NCI-H2107 (cell line): ENCODE measurements at regions not wholly inside any gene's neighbourhood (a gene's known extent, or its start where the extent isn't known, plus 50 kb on each side); places are given as distances from the start of the nearest gene placed in this dataset.
"Not testable (repeated sequence)": the region's sequence is repeated elsewhere in the genome, so short reads cannot be mapped to it uniquely, and the experiment has no call there.

Experiments
- DNase-seq: peaks from one replicate; lab custom pipeline; 2025; lab: John Stamatoyannopoulos, UW

GRCh38 chr5:157972579-157972978, 113.6 kb upstream of the CLINT1 start:
- no peak for DNase-seq

DNA sequence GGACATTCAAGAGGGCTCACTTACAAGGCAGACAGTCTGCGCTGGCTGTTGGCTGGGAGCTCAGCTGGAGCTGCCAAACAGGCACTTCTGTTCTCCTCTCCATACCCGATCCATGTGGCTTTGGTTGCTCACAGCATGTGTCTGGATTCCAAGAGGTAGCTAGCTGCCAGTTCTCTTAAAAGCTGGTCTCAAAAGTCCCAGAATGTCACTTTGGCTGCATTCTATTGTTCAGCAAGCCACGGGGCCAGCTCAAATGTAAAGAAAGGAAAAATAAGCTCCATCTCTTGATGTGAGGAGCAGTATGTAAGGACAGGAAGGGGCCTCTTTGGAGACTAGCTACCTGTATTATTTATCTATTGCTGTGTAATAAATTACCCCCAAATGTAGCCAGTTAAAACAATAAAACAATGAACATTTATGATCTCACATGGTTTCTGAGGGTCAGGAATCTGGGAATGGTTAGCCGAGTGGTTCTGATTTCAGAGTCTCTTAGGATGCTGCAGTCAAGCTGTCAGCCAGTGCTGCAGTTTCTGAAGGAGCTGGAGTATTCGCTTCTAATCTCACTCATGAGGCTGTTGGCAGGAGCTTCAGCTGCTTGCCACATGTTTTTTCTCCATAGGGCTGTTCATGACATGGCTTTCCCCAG, 112.7 kb upstream of the CLINT1 start:
- no peak for DNase-seq

GRCh38 chr5:157968570-157968969, 109.6 kb upstream of the CLINT1 start:
- DNase-seq, result not testable (repeated sequence)

DNA sequence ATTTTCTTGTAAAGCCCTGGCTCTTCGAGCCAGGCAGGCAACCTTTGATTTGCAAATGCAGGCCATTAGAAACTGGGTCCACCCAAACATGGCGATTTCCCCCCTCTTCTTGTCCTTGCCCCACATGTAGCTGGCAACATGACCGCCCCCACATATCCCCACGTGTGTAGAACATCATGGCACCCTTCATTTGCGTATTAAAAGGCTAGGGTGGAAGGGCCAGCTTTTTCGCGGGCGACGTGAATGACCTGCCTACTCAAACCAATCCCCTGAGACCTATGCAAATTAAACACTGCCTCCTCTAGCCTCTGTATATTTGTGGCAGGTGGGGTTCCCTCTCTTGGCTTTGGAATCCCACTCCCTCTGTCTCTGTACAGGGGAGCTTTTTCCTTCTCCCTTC, 107.0 kb upstream of the CLINT1 start:
- DNase-seq, result no peak

DNA sequence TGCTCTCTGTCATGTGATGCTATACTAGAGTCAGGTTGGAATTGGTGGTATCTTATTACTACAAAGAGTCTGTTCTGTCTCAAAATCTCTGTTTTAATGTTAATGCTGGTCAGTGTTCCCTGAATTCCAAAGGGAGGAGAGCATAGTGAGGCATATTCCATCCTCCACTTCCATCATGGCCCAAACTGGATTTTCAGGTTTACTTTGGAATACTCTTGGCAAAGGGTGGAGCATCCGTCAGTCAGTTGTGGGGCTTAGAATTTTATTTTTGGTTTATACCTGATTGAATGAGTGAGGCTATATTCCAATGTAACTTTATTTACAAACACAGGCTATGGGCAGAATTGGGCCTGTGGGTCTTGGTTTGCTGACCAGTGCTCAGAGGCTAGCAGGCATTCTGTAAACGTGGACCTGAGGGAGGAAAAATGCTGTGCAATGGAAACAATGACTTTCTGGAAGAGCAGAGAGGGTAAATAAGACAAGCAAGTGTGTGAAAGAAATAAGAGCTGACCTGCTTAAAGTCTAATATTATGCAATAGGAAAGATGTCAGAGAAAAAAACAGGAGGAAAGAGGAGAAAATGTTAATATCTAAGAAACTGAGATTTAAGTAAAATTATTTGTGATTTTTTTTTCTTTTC, 106.2 kb upstream of the CLINT1 start:
- no peak for DNase-seq

DNA sequence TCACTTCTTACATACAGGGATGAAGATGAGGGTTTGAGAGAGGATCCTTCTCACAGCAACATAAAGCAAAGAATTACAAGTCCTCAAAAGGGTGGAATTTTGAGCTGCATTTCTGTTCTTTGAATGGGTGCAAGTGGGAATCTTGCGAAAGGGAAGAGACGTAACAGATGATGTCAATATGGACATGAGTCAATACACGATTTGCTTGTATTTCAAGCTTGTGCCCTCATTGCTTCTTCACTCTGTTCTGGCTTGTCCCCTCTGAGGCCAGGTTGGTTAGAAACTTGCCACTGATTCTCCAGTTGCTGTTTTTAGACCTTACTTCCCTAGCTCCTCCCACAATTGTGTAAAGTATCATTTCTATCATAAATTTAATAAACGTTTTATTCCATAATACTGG, 104.8 kb upstream of the CLINT1 start:
- no peak for DNase-seq

DNA sequence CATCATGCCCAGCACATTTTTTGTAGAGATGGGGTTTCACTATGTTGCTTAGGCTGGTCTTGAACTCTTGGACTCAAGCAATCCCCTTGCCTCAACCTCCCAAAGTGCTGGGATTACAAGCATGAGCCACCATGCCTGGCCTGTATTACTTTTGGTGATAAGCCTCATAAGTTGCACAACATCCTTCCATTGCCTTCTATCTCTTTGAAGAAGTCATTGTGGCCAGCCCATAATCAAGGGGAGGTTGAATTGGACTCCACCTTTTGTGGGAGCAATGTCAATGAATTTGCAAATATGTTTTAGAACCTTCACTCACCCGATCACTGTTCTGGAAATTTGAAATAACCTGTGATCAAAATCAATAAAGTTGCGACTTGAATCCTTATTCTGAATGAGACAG, 104.3 kb upstream of the CLINT1 start:
- no peak for DNase-seq

GRCh38 chr5:157962686-157963085, 103.7 kb upstream of the CLINT1 start:
- not testable (repeated sequence) for DNase-seq

DNA sequence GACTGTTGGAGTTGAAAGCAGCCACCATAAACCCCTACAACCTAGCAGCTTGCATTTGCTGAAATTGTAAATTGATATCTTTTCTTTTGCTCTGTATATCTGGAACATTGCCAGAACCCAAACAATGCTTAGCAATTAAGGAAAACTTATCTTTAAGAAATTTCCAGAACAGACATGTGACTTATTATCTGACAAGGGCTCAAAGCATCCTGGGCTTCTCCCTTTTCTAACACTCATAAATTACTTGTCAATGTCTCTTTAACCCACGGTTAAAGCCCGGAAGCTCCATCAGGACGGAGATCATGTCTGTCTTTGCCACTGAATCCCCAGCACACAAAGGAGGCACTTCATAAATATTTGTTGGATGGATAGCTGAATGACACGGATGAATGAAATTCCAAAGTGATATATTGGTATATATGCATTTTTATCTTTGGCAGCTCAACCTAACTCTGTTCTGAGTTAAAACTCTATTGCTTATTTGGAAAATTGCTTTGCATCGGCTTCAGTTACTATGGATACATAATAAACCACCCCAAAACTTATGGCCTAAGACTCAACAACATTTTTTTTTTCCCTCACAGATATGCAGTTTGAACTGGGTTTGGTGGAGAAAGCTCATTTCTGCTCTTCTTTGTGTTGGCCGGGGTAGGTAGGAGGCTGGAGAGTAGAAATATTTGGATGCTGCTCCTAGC, 103.1 kb upstream of the CLINT1 start:
- no peak for DNase-seq

GRCh38 chr5:157961176-157961575, 102.2 kb upstream of the CLINT1 start:
- DNase-seq, result no peak

- no peak for DNase-seq
Measured at GRCh38 chr5:157959370-157959769, 100.4 kb upstream of the CLINT1 start.

DNA sequence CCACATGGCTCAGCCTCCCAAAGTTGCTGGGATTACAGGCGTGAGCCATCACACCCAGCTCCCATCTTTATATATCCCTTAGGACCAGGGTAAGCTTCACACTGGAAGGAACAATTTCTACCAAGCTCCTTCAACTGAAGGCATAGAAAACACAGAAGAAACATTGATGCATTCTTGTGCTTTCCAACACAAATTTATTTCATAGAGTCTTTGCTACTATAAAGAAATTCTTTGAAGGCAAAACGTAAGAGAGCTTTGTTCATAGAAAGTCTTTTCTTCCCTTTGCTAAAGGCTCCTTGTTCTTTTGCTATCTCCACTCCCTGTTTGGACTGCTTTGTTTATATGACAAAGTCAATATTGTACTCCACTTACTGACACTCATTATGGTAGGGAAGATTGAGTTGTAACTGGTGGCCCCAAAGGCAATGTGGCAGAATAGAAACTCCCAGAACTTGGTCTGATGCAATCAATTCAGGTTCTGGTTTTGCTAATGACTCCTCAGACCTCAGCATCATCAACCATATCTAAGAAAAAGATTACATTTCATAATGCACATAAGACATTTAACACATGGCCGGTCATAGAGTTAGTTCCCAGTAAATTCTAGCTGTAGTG, 97.4 kb upstream of the CLINT1 start:
- no peak for DNase-seq

- DNase-seq, result no peak
Measured at GRCh38 chr5:157955541-157956172, 96.7 kb upstream of the CLINT1 start.

GRCh38 chr5:157952374-157952685, 93.4 kb upstream of the CLINT1 start:
- DNase-seq, result no peak

GRCh38 chr5:157951673-157952373, 92.9 kb upstream of the CLINT1 start:
- no peak for DNase-seq

- DNase-seq, result no peak
Measured at GRCh38 chr5:157949520-157949919, 90.6 kb upstream of the CLINT1 start.

GRCh38 chr5:157948738-157949410, 89.9 kb upstream of the CLINT1 start:
- peak; percentile 52 for DNase-seq

DNA sequence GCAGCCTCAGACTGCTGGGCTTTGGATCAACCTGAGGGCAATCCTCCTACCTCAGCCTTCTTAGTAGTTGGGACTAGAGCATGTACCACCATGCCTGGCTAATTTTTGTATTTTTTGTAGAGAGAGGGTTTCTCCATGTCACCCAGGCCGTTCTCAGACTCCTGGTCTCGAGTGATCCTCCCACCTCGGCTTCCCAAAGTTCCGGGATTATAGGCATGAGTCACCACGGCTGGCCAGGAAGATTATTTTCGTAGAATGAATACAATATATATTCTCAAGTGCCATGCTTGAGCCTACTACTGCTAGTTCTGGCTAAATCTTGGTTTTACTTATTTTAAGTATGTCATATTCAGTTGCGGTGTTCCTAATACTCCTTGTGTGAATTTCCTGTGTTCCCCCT, 88.2 kb upstream of the CLINT1 start:
- no peak for DNase-seq

DNA sequence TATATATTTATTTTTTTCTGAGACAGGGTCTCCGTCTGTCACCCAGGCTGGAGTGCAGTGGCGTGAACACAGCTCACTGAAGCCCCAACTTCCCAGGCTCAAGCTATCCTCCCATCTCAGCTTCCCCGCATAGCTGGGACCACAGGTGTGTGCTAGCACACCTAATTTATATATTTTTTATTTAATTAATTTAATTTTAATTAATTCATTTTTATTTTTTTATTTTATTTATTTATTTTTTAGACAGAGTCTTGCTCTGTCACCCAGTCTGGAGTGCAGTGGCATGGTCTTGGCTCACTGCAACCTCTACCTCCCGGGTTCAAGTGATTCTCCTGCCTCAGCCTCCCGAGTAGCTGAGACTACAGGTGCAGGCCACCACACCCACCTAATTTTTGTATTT, 86.9 kb upstream of the CLINT1 start:
- not testable (repeated sequence) for DNase-seq

DNA sequence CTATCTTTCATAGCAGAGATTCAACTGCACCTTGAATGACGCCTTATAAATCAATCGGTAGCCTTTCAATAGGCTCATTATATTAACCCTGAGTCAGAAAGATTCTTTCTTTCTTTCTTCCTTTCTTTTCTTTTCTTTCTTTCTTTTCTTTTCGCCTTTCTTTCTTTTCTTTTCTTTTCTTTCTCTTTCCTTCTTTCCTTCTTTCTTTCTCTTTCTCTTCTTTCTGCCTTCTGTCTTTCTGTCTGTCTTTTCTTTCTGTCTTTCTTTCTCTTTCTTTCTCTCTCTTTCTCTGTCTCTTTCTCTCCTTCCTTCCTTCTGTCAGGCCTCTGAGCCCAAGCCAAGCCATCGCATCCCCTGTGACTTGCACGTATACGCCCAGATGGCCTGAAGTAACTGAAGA, 86.0 kb upstream of the CLINT1 start:
- no peak for DNase-seq

DNA sequence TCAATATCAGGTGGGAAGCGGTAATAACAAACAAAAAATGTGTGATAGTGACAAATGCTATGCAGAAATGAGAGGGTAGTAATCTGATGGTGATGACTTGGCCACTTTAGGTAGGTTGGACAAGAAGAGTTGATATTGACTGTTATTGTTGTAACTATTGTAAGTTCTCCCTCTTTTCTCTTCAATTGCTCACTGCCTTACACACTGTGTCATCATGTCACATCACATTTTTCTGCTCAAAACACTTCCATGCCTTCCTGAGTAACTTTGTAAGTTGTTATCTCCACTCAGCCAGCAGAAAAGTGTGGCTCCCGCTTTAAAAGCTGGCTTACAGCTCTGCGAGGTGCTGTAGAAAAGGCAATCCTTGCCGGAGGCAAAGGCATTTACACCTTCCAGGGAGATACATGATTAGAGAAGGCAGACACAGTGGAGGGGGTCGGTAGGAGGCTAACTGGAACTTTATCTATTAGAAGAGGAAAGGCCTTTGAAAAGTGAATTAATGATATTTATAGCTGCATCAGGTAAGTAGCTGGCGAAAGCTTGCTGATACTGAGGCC, 85.2 kb upstream of the CLINT1 start:
- no peak for DNase-seq
